ENCODE measurements at regions not wholly inside any gene's neighbourhood (a gene's known extent, or its start where the extent isn't known, plus 50 kb on each side); places are given as distances from the start of the nearest gene placed in this dataset.
A peak's percentile ranks its signal among the peaks of the same experiment; 100 is the strongest.

DNA sequence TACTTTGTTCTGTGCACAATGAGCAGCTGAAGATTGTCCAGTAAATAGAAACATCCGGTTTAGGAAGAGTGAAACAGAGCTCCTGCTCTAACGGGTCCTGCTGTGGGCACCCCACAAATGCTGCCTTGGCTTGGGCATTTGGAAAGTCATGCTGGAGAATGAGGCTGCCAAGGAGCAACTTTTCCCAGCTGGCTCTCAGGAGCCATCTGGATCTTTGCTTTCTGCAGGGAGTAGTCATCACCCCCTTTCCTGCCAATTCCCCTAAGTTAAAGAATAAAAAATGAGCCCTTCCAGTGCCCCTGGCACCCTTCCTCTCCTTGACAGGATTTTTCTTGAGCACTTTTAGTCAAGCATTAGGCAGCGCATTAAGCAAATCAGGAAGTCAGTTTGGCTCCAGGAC, 90.0 kb downstream of the FAM43A start:
- Histone ChIP-seq H3K4me3 (no peak overlapping the region), H3K27ac (no peak overlapping the region), H3K4me1 (peaks cover 6 to 8% of the 10 kb centered on the region in 2 donors), H3K27me3 (no peaks in the 10 kb centered on the region), H3K9me3 (no peaks in the 10 kb centered on the region), H3K36me3 (no peaks in the 10 kb centered on the region)
- no peak for DNase-seq (ENCODE audit: low spot score in 2 of 2)
- intact Hi-C loops (cut with DNase I; ENCODE audit: low total_unique reads) = no loop called here
- TF ChIP-seq POLR2A (IDR thresholded peaks at IDR 0.05) (no peak), CTCF (IDR thresholded peaks at IDR 0.05) (no peak), POLR2AphosphoS5 (IDR thresholded peaks at IDR 0.05) (no peak)

DNA sequence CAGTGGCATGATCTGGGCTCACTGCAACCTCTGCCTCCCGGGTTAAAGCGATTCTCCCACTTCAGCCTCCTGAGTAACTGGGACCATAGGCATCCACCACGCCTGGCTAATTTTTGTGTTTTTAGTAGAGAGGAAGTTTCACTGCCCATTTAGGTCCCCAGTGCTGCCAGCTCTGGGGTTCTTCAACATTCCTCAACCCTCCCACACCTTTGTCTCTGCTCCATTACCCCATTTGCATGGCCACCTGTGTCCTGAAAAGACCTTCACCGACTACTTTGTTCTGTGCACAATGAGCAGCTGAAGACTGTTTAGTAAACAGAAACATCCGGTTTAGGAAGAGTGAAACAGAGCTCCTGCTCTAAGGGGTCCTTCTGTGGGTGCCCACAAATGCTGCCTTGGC, 92.0 kb downstream of the FAM43A start:
- intact Hi-C loops (cut with DNase I; ENCODE audit: low total_unique reads) = no loop called here
- Histone ChIP-seq H3K27me3 (no peaks in the 10 kb centered on the region), H3K9me3 (no peaks in the 10 kb centered on the region), H3K36me3 (no peaks in the 10 kb centered on the region), H3K4me1 (peaks cover 6 to 8% of the 10 kb centered on the region in 2 donors), H3K27ac (no peak overlapping the region), H3K4me3 (no peak overlapping the region)
- no peak for DNase-seq (ENCODE audit: low spot score in 2 of 2)
- TF ChIP-seq CTCF (IDR thresholded peaks at IDR 0.05) = no peak
- TF ChIP-seq POLR2AphosphoS5 (IDR thresholded peaks at IDR 0.05) = no peak
- no peak for TF ChIP-seq POLR2A (IDR thresholded peaks at IDR 0.05)

GRCh38 chr3:194779729-194780224, 94.1 kb downstream of the FAM43A start:
- Histone ChIP-seq H3K27ac (peak overlapping the region in 1 of 2 donors; percentile 6), H3K27me3 (no peaks in the 10 kb centered on the region), H3K4me3 (no peak overlapping the region), H3K36me3 (no peaks in the 10 kb centered on the region), H3K9me3 (no peaks in the 10 kb centered on the region), H3K4me1 (no peaks in the 10 kb centered on the region)
- TF ChIP-seq POLR2A (IDR thresholded peaks at IDR 0.05) (no peak), POLR2AphosphoS5 (IDR thresholded peaks at IDR 0.05) (no peak), CTCF (IDR thresholded peaks at IDR 0.05) (no peak)
- DNase-seq (ENCODE audit: low spot score in 2 of 2) = no peak
- intact Hi-C loops (cut with DNase I; ENCODE audit: low total_unique reads) = no loop called here

GRCh38 chr3:194780706-194781105, 95.0 kb downstream of the FAM43A start:
- Histone ChIP-seq H3K27ac (no peak overlapping the region), H3K4me1 (no peaks in the 10 kb centered on the region), H3K9me3 (no peaks in the 10 kb centered on the region), H3K27me3 (no peaks in the 10 kb centered on the region), H3K36me3 (no peaks in the 10 kb centered on the region), H3K4me3 (no peak overlapping the region)
- intact Hi-C loops (cut with DNase I; ENCODE audit: low total_unique reads) = no loop called here
- no peak for TF ChIP-seq POLR2AphosphoS5 (IDR thresholded peaks at IDR 0.05)
- TF ChIP-seq POLR2A (IDR thresholded peaks at IDR 0.05) = no peak
- no peak for TF ChIP-seq CTCF (IDR thresholded peaks at IDR 0.05)
- DNase-seq (ENCODE audit: low spot score in 2 of 2) = no peak

DNA sequence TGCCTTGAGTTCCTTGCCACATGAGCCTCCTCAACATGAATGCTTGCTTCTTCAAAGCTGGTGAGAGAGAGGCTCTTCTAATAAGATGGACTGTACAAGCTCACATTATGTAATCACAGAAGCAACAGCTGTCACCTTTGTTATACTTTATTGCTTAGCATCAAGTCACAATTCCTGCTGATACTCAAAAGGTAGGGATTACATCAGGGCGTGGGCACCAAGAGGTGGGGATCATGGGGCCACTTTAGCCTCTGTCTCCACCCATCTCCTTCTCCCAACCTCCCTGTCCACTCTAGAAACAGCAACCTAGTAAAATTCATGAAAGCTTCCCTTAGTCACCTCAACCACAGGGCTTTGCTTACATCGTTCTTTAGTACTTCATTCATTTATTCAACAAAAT, 95.9 kb downstream of the FAM43A start:
- Histone ChIP-seq H3K36me3 (no peaks in the 10 kb centered on the region), H3K9me3 (no peaks in the 10 kb centered on the region), H3K27ac (no peak overlapping the region), H3K4me1 (no peaks in the 10 kb centered on the region), H3K27me3 (no peaks in the 10 kb centered on the region), H3K4me3 (no peak overlapping the region)
- intact Hi-C loops (cut with DNase I; ENCODE audit: low total_unique reads) = no loop called here
- DNase-seq (ENCODE audit: low spot score in 2 of 2) = no peak
- TF ChIP-seq POLR2AphosphoS5 (IDR thresholded peaks at IDR 0.05) (no peak), POLR2A (IDR thresholded peaks at IDR 0.05) (no peak), CTCF (IDR thresholded peaks at IDR 0.05) (no peak)
